SU-DHL-6 (cell line): ENCODE measurements at regions not wholly inside any gene's neighbourhood (a gene's known extent, or its start where the extent isn't known, plus 50 kb on each side); places are given as distances from the start of the nearest gene placed in this dataset.

Experiments used
- H2AFZ ChIP-seq: fragments of 200-600 bp; sonication (generic); 2 replicates; pipeline ENCODE4 v1.6.1; 2014; ENCODE audit warnings: low read depth, mild to moderate bottlenecking, moderate library complexity, mixed read lengths, antibody characterized with exemption, low read length; ENCODE audit not compliant: severe bottlenecking
- H3F3A ChIP-seq: fragments of 200-600 bp; shearing (Covaris generic); 2 replicates; pipeline ENCODE4 v1.6.0; 2016; ENCODE audit warnings: antibody characterized with exemption, mild to moderate bottlenecking; ENCODE audit not compliant: insufficient read depth
- H3K27ac ChIP-seq: fragments of 200-600 bp; sonication (generic); 2 replicates; pipeline ENCODE4 v1.5.1; 2016; ENCODE audit warnings: low read depth, mild to moderate bottlenecking, low read length, moderate library complexity, mixed read lengths
- H3K27me3 ChIP-seq: fragments of 200-600 bp; sonication (generic), shearing (Covaris generic); 2 replicates; pipeline ENCODE4 v1.6.0; 2014; ENCODE audit warnings: mild to moderate bottlenecking, low read length
- H3K36me3 ChIP-seq: fragments of 200-600 bp; sonication (generic); 2 replicates; pipeline ENCODE4 v1.6.1; 2014; ENCODE audit warnings: mild to moderate bottlenecking, low read length, mixed read lengths
- H3K4me2 ChIP-seq: fragments of 300-600, 200-600 bp; shearing (Covaris generic), sonication (generic); 2 replicates; pipeline ENCODE4 v1.6.0; 2014; ENCODE audit warnings: low read length, low read depth, mild to moderate bottlenecking; ENCODE audit not compliant: poor library complexity, severe bottlenecking
- H3K4me3 ChIP-seq: fragments of 200-600 bp; sonication (generic); 2 replicates; pipeline ENCODE4 v1.5.1; 2014; ENCODE audit warnings: antibody characterized with exemption, low read length, mild to moderate bottlenecking, mixed read lengths; ENCODE audit not compliant: insufficient read depth, poor library complexity, severe bottlenecking
- H3K79me2 ChIP-seq: fragments of 200-600 bp; sonication (generic); 2 replicates; pipeline ENCODE4 v1.6.1; 2014; ENCODE audit warnings: mild to moderate bottlenecking, low read length, moderate library complexity; ENCODE audit not compliant: insufficient read depth
- H3K9ac ChIP-seq: fragments of 200-600 bp; sonication (generic); 2 replicates; pipeline ENCODE4 v1.7.0; 2014; ENCODE audit warnings: mild to moderate bottlenecking, low read length
- H3K9me2 ChIP-seq: fragments of 200-600 bp; sonication (generic); replicated peaks from 2 replicates; pipeline ENCODE4 v1.6.1; 2014; ENCODE audit warnings: low read length; ENCODE audit not compliant: insufficient read depth
- H3K9me3 ChIP-seq: fragments of 200-600 bp; sonication (generic); 2 replicates; pipeline ENCODE4 v1.6.1; 2014; ENCODE audit warnings: low read length, mixed read lengths; ENCODE audit not compliant: insufficient read depth
- H4K20me1 ChIP-seq: fragments of 200-600 bp; sonication (generic); 2 replicates; pipeline ENCODE4 v1.6.1; 2014; ENCODE audit warnings: low read depth, mild to moderate bottlenecking, antibody characterized with exemption, low read length, moderate library complexity, mixed read lengths
- CTCF ChIP-seq: fragments of 200-600 bp; sonication (generic); IDR thresholded peaks from one replicate; pipeline ENCODE4 v1.5.1; 2017; ENCODE audit warnings: antibody characterized with exemption, mild to moderate bottlenecking, low read length, moderate library complexity; ENCODE audit not compliant: insufficient read depth, poor library complexity, severe bottlenecking
- EZH2phosphoT487 ChIP-seq: fragments of 200-600 bp; sonication (generic), shearing (Covaris generic); conservative IDR thresholded peaks from 2 replicates; pipeline ENCODE4 v1.6.1; 2018; ENCODE audit warnings: mild to moderate bottlenecking, antibody characterized with exemption, low read length, moderate library complexity, mixed read lengths

- no peaks in the 10 kb centered on the region for H3K27me3 ChIP-seq
- no peaks in the 10 kb centered on the region for H4K20me1 ChIP-seq
- no peak overlapping the region for H3K27ac ChIP-seq
- no peaks in the 10 kb centered on the region for H3K9me3 ChIP-seq
- H3K9ac ChIP-seq = no peak overlapping the region
- TF ChIP-seq EZH2phosphoT487 (no peak), CTCF (no peak)
- no peaks in the 10 kb centered on the region for H3K36me3 ChIP-seq
- no peak overlapping the region for H3K4me3 ChIP-seq
- no peak overlapping the region for H3K4me2 ChIP-seq
- H3K9me2 ChIP-seq = no peaks in the 10 kb centered on the region
- no peaks in the 10 kb centered on the region for H3K79me2 ChIP-seq
- no peaks in the 10 kb centered on the region for H3F3A ChIP-seq
- H2AFZ ChIP-seq = no peak overlapping the region
Measured at GRCh38 chr21:17964716-17965115, 145.6 kb upstream of the C21orf91 start.

- H3F3A ChIP-seq = no peaks in the 10 kb centered on the region
- no peaks in the 10 kb centered on the region for H4K20me1 ChIP-seq
- H3K27ac ChIP-seq = no peak overlapping the region
- H3K27me3 ChIP-seq = no peaks in the 10 kb centered on the region
- no peaks in the 10 kb centered on the region for H3K9me2 ChIP-seq
- H3K9ac ChIP-seq = no peak overlapping the region
- no peaks in the 10 kb centered on the region for H3K36me3 ChIP-seq
- no peak overlapping the region for H2AFZ ChIP-seq
- H3K4me2 ChIP-seq = no peak overlapping the region
- no peaks in the 10 kb centered on the region for H3K9me3 ChIP-seq
- no peak overlapping the region for H3K4me3 ChIP-seq
- H3K79me2 ChIP-seq = no peaks in the 10 kb centered on the region
- TF ChIP-seq CTCF = no peak
- TF ChIP-seq EZH2phosphoT487 = no peak
Measured at GRCh38 chr21:17964199-17964598, 145.0 kb upstream of the C21orf91 start.

GRCh38 chr21:17950591-17950990, 131.4 kb upstream of the C21orf91 start:
- Histone ChIP-seq H3K27ac (no peak overlapping the region), H3K4me3 (no peak overlapping the region), H3K79me2 (no peaks in the 10 kb centered on the region), H3K9me3 (no peaks in the 10 kb centered on the region), H3K27me3 (no peaks in the 10 kb centered on the region), H2AFZ (no peak overlapping the region), H3K36me3 (no peaks in the 10 kb centered on the region), H3K9ac (no peak overlapping the region), H4K20me1 (no peaks in the 10 kb centered on the region), H3F3A (no peaks in the 10 kb centered on the region), H3K9me2 (no peaks in the 10 kb centered on the region), H3K4me2 (no peak overlapping the region)
- TF ChIP-seq EZH2phosphoT487 (no peak), CTCF (no peak)
